OCI-LY1 (cell line): ENCODE measurements at regions not wholly inside any gene's neighbourhood (a gene's known extent, or its start where the extent isn't known, plus 50 kb on each side); places are given as distances from the start of the nearest gene placed in this dataset.

Source experiments
- H2AFZ ChIP-seq: fragments of 200-600 bp; sonication (generic), shearing (Covaris generic); 2 replicates; pipeline ENCODE4 v1.6.0; 2014; ENCODE audit warnings: antibody characterized with exemption, mild to moderate bottlenecking, low read length
- H3F3A ChIP-seq: fragments of 200-600 bp; sonication (generic), shearing (Covaris generic); 2 replicates; pipeline ENCODE4 v1.6.0; 2014; ENCODE audit warnings: mild to moderate bottlenecking, antibody characterized with exemption, low read length, moderate library complexity; ENCODE audit not compliant: insufficient read depth
- H3K27ac ChIP-seq: fragments of 200-600 bp; sonication (generic); 2 replicates; pipeline ENCODE4 v1.5.1; 2014; ENCODE audit warnings: low read length, mixed run types, mild to moderate bottlenecking, low read depth; ENCODE audit not compliant: poor library complexity, severe bottlenecking
- H3K27me3 ChIP-seq: fragments of 200-600 bp; sonication (generic); 2 replicates; pipeline ENCODE4 v1.6.0; 2014; ENCODE audit warnings: antibody characterized with exemption, mild to moderate bottlenecking, low read length, moderate library complexity; ENCODE audit not compliant: insufficient read depth
- H3K36me3 ChIP-seq: fragments of 200-600 bp; sonication (generic); 2 replicates; pipeline ENCODE4 v1.6.1; 2014; ENCODE audit warnings: mild to moderate bottlenecking, antibody characterized with exemption, low read length, moderate library complexity, mixed read lengths; ENCODE audit not compliant: insufficient read depth
- H3K4me1 ChIP-seq: fragments of 200-600 bp; sonication (generic); 2 replicates; pipeline ENCODE4 v1.5.1; 2014; ENCODE audit warnings: mild to moderate bottlenecking, low read length, moderate library complexity; ENCODE audit not compliant: insufficient read depth, severe bottlenecking
- H3K4me2 ChIP-seq: fragments of 200-600 bp; sonication (generic), shearing (Covaris generic); 2 replicates; pipeline ENCODE4 v1.6.1; 2014; ENCODE audit warnings: low read length
- H3K4me3 ChIP-seq: fragments of 200-600 bp; sonication (generic); 2 replicates; pipeline ENCODE4 v1.5.1; 2014; ENCODE audit warnings: low read length, low read depth, mild to moderate bottlenecking, mixed read lengths; ENCODE audit not compliant: poor library complexity, severe bottlenecking
- H3K79me2 ChIP-seq: fragments of 200-600 bp; shearing (Covaris generic); 2 replicates; pipeline ENCODE4 v1.6.1; 2016; ENCODE audit warnings: mixed run types, low read length, mixed read lengths; ENCODE audit not compliant: insufficient read depth
- H3K9ac ChIP-seq: fragments of 200-600 bp; sonication (generic), shearing (Covaris generic); 2 replicates; pipeline ENCODE4 v1.6.1; 2014; ENCODE audit warnings: mild to moderate bottlenecking, low read length, mixed read lengths
- H3K9me2 ChIP-seq: fragments of 200-600 bp; sonication (generic), shearing (Covaris generic); 2 replicates; pipeline ENCODE4 v1.6.1; 2014; ENCODE audit warnings: low read depth, mild to moderate bottlenecking, low read length, mixed read lengths
- H3K9me3 ChIP-seq: fragments of 200-600 bp; shearing (Covaris generic); 2 replicates; pipeline ENCODE4 v1.6.1; 2014; ENCODE audit warnings: low read length, mixed read lengths
- H4K20me1 ChIP-seq: fragments of 200-600 bp; sonication (generic), shearing (Covaris generic); 2 replicates; pipeline ENCODE4 v1.6.0; 2016; ENCODE audit warnings: mild to moderate bottlenecking, low read length; ENCODE audit not compliant: insufficient read depth
- CTCF ChIP-seq: fragments of 200-600 bp; sonication (generic), shearing (Covaris generic); IDR thresholded peaks from 2 replicates; pipeline ENCODE4 v1.5.1; 2017; ENCODE audit warnings: mild to moderate bottlenecking, antibody characterized with exemption, low read length, moderate library complexity, mixed read lengths
- EZH2 ChIP-seq: fragments of 200-600 bp; sonication (generic), shearing (Covaris generic); IDR thresholded peaks from 2 replicates; pipeline ENCODE4 v1.8.0; 2017; ENCODE audit warnings: borderline replicate concordance, mixed run types, mild to moderate bottlenecking, antibody characterized with exemption, low read length, moderate library complexity, mixed read lengths

DNA sequence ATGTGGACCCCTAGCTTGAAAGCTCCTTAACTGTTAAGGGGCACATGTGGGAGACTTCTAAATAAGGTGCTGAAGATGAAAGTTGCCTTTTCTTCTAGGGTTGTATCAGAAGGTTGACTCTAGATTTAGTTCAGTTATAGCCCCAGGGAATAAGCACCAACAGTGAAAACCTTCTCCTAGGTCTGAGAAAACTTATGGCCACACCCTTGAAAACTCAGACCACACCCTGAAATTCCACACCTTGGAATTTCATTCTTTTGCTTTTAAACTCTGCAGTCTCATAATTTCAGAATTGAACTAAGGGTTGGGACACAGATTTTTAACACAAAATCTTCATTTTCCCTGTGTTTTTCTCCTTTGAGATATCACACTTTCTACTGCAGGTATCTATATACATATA, 355.8 kb upstream of the IL12A start:
- Histone ChIP-seq H3K4me2 (no peak overlapping the region), H2AFZ (no peak overlapping the region), H3K27ac (no peak overlapping the region), H3K79me2 (no peaks in the 10 kb centered on the region), H3K9me3 (no peaks in the 10 kb centered on the region), H3K9me2 (no peaks in the 10 kb centered on the region), H3K9ac (no peak overlapping the region), H4K20me1 (no peaks in the 10 kb centered on the region), H3K36me3 (no peaks in the 10 kb centered on the region), H3K4me1 (no peaks in the 10 kb centered on the region), H3K27me3 (no peaks in the 10 kb centered on the region), H3F3A (no peaks in the 10 kb centered on the region), H3K4me3 (no peak overlapping the region)
- TF ChIP-seq CTCF (no peak), EZH2 (no peak)

DNA sequence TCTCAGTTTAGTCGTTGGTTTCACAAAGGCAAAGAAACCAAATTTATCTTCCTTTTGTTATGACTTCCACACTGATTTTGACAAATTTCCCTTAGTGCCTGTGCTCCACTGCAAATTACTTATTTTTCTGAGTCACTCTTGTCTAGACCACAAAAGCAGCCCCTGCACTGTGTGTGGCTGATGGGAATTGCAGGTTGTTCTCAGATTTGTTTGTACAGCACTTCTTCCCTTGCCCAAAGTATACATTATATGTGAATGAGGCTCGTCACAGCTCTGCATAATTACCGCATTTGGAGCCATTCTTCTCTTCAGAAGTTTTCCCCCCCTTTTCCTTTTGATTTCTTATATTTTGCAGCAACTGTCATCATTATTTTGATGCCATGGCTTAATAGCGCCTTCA, 354.2 kb upstream of the IL12A start:
- Histone ChIP-seq H2AFZ (no peak overlapping the region), H3K27ac (no peak overlapping the region), H3K9me2 (no peaks in the 10 kb centered on the region), H3K4me3 (no peak overlapping the region), H3K9me3 (no peaks in the 10 kb centered on the region), H3K36me3 (no peaks in the 10 kb centered on the region), H4K20me1 (no peaks in the 10 kb centered on the region), H3K4me1 (no peaks in the 10 kb centered on the region), H3K79me2 (no peaks in the 10 kb centered on the region), H3K4me2 (no peak overlapping the region), H3F3A (no peaks in the 10 kb centered on the region), H3K9ac (no peak overlapping the region), H3K27me3 (no peaks in the 10 kb centered on the region)
- no peak for TF ChIP-seq CTCF
- TF ChIP-seq EZH2 = no peak

- H3K9ac ChIP-seq = no peak overlapping the region
- H3K36me3 ChIP-seq = no peaks in the 10 kb centered on the region
- H3F3A ChIP-seq = no peaks in the 10 kb centered on the region
- no peaks in the 10 kb centered on the region for H3K4me1 ChIP-seq
- H3K4me3 ChIP-seq = no peak overlapping the region
- H4K20me1 ChIP-seq = no peaks in the 10 kb centered on the region
- H3K27me3 ChIP-seq = no peaks in the 10 kb centered on the region
- H3K27ac ChIP-seq = no peak overlapping the region
- H3K9me3 ChIP-seq = no peaks in the 10 kb centered on the region
- no peak overlapping the region for H2AFZ ChIP-seq
- no peaks in the 10 kb centered on the region for H3K9me2 ChIP-seq
- H3K4me2 ChIP-seq = no peak overlapping the region
- no peaks in the 10 kb centered on the region for H3K79me2 ChIP-seq
- TF ChIP-seq CTCF (no peak), EZH2 (no peak)
These were observed 353.5 kb upstream of the IL12A start for GRCh38 chr3:159635047-159635641.
